ENCODE measurements at regions not wholly inside any gene's neighbourhood (a gene's known extent, or its start where the extent isn't known, plus 50 kb on each side); places are given as distances from the start of the nearest gene placed in this dataset.
"Not testable (repeated sequence)": the region's sequence is repeated elsewhere in the genome, so short reads cannot be mapped to it uniquely, and the experiment has no call there.

DNA sequence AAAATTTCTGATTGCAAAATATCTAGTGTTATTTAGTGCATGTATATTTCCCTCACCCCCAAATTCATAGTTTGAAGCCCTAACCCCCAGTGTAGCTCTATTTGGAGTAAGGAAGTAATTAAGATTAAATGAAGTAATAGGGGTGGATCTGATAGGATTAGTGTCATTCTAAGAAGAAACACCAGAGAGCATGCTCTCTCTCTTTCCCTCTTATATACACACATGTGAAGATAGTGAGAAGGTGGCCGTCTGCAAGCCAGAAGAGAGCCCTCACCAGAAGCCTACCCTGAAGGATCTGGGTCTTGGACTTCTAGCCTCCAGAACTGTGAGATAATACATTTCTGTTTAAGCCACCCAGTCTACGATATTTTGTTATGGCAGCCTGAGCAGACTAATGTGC, 120.3 kb downstream of the TMEM30B start:
- DNase-seq, result no peak

DNA sequence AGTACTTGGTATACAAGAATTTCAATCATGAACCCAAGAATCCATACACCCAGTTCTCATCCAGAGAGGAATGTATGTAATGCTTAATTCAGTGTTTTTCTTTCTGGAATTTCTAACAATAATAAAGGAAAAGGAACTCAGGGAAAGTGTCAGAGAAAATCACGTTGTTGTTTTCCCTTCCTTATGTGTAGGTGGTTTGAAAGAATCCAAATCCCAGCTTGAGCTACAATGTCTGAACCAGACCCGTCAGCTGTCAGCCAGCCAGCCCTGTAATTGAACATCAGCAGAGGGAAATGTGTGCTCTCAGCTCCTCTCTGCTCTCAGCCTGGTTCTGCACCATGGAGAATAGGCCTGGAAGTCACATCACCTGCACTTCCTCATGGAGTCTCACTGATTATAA, 126.5 kb downstream of the TMEM30B start:
- no peak for DNase-seq

DNA sequence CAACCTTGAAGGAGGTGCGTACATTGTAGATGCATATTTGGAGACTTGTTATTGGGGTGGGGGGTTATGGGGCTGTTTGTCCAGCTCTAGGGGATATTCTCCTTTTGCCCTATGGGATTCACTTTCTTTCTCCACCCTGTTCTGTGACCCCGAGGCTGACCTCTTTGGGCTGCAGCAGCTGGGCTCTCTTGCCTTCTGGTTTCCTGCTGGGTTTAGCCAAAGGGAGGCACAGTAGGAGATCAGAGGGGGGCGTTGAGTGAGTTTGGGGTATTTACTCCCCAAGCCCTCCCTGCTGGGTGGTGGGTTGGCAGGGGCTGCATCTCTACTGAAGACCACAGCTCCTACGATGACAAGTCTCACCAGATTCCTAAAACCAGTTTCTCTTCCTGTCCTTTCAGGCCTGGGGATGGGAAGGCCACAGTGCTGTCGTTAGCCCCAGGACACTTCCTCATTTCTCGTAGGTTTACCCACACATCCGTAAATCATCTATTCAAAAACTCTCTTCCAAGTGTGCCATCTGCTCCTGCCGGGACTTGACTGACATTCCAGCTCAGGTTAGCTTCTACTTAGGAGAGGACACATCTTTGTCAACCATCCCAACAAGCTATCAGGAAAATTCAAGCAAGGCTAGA, 127.1 kb downstream of the TMEM30B start:
- DNase-seq, result no peak

DNA sequence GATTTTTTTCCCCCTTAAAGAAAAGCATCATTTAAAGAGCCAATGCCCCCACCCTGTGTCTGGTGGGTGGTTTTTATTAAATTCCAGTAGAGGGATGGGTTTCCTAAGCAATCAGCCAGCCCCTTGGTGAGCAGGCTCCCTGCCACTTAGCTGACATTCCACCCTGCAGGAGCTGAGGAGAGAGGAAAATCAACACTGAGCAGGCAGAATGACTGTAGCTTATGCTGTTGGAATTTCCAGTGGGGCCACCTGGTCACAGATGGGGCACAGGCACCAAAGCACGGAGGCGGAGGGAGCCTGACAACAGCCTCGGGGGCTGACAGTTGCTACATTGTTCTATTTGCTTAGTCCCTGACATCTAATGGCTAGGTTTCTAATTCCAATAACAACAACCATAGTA, 127.7 kb downstream of the TMEM30B start:
- no peak for DNase-seq

DNA sequence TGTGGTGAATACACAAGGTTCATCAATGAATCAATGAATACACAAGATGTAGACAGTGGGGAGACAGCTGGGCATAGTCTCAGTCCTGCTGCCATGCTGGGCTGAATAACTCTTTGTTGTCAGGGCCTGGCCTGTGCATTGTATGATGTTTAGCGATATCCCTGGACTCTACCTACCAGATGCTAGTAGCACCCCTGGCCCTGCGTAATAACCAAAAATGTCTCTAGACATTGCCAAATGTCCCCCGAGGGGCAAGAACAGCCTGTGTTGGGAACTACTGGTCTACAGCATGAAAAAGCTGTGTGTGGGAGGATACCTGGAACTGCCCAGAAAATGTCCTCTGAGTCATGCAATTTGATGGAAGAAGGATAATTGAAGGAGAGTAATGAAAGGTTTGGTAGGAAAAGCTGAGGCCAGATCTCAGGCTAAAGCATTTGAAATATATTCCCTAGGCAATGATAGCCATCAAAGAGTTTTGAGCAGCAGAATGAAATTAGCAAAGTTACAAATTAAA, 128.2 kb downstream of the TMEM30B start:
- DNase-seq, result no peak

DNA sequence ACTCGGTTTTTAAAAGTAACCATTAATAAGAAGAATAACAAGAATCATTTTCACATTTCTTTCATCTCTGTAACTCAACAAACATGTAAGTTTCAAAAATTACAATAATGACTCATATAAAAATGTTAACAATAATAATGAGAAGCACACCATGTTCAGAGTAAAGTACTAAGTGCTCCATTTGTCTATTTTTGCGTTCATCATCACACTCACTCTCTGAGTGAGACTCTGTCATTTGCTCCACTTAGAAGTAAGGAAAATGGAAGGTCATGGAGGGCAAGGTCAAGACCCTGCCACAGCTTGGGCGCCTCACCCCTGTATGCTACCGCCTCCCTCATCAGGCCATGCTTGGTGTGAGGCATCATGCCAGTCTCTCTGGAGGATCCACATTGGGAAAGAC, 129.9 kb downstream of the TMEM30B start:
- DNase-seq, result no peak

DNA sequence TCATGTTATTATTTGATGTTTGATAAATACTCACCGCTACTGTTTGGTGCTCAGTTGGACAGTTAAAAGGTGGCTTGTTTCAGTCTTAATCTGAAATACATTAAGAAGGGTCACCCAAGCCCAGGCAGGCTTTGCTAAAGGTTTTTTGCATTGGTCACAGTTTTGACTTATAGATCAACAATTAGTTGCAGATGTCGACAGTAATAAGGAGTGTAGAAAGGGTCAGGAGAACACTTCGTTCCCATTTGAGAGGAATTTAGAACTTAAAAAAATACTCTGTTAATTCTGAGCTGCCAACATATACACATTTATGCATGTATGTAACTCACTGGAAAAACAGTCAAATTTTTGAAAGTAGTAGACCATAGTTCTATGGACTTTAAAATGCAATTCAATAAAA, 130.3 kb downstream of the TMEM30B start:
- no peak for DNase-seq

DNA sequence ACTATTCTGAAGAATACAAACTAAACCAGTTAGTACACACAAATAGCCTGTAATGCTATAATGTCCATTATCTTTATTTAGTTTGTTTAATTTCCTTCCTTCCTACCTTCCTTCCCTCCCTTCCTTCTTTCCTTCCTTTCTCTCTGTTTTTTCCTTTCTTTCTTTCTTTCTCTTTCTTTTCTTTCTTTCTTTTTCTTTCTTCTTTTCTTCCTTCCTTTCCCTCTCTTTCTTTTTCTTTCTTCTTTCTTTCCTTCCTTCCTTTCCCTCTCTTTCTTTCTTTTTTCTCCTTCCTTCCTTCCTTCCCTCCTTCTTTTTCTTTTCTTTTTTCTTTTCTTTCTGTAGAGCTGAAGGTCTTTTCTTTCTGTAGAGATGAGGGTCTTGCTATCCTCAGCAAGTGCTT, 131.2 kb downstream of the TMEM30B start:
- no peak for DNase-seq

DNA sequence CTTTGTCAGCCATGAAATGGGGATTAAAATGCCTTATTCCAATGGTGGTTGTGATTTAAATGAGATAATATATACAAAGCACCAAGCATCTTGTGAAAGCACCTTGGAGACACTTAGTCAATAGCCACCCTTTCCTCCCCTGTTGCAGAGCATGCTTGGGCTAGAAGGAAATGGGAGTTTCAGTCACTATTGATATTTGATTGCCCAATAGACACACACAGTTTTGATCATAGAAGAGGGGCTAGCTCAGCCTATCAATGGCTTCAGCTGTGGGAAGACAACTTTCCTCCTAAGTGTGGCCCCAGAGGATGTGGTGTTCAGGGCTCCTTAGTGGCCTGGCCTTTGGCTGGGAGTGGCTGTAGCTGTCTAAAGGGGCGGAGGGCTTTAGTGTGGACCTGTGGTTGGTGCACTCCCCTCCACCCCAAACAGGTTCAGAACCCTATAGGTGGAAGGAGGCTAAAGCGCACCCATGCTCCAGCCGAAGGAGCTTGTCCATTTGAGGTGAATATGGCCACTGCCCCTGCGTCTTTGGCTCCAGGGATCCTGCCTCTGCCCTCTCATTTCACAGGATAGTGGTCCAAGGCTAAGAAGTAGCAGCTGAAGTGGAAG, 132.3 kb downstream of the TMEM30B start:
- no peak for DNase-seq

DNA sequence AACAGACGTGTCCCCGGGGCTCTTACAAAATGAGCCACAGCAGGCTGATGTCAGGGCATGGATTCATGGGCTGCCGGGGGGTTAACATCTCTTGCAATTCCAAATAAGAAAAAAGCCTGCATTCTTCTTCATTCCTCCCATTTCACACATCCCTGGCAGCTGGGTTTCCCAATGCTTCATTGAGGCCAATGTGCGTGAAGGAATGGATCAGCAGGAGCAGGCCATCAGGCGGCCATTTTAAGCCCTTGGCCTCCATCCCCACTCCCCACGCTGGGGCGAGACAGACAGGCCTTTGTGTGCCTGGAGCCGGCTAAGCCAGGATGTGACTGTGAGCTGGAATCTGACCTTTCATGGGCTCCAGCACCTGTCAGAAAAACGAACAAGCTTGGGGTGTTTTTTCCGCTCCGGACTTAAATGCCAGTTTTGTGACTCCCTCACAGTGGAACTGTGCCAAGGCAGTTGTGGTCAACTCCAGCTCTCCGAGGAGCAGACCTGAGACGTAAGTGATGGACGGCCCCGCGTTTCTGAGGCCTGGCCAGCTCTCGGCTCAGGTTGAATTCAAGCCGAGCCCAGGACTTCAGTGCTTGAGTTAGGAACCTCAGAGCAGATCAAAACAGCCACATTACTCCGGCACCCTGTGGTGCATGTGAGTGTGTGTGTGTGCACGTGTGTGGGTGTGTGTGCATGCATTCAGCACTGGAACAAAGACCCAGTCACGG, 133.1 kb downstream of the TMEM30B start:
- no peak for DNase-seq

DNA sequence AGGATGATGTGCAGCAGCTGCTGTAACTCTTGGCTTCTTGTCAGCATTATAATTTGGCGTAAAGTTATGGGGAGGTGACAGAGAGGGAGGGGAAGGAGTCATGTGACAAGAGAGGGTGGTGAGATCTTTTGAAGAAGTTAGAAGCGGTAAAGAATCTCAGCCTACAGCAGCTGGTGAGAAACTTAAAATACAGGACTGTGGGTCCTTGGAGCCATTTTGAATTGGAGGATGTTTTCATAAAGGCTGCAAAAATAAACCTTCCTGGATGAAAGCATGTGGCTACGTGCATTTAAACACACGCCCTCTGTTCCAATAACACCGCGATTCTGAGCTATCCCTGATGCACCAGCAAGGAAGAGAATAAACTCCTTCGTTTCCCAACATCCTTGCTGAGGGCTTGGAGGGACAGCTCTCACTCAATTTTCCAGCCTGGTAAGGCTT, 133.7 kb downstream of the TMEM30B start:
- DNase-seq, result no peak

DNA sequence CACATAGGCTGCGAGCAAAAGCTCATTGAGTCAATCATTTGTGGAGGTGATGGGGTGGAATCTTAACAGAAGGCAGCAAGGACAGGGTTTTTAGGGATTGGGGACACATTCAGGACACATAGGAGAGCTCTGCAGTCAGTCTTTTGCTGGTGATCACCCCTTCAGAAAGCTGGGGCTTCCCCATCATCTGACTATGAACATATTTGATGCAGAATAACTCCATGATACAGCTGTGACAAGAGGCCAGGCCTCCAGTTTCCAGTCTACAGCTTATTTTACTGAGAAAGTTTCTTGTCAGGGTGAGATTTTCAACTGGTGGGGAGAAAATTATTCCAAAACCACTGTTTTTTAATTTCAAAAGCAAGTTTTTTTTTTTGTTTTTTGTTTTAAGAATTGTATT, 134.2 kb downstream of the TMEM30B start:
- no peak for DNase-seq

DNA sequence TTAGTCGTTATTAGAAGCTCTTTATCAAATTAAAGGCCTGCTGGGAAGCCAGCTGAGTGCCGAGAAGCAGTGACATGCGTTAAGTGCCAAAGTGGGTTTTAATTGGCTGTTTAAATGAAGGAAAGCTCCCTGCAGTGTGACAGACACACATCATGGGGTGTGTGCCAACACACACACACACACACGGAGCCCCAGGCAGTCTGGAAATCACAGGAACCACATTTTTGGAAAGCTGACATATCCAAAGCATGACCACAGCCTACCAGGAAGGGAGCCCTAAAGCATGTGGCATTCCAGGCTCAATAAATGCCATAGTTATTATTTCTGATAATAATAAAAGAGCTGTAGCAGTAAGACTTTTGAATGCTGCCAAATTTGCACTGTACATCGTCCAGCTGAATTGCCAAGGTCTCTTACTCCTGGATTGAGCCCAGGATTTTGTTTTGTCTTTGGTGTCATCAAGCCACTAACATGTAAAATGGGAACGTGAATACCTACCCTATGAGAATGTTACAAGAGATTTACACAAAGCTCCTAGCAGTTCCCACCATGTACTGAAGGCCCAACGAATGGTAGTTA, 135.1 kb downstream of the TMEM30B start:
- no peak for DNase-seq

DNA sequence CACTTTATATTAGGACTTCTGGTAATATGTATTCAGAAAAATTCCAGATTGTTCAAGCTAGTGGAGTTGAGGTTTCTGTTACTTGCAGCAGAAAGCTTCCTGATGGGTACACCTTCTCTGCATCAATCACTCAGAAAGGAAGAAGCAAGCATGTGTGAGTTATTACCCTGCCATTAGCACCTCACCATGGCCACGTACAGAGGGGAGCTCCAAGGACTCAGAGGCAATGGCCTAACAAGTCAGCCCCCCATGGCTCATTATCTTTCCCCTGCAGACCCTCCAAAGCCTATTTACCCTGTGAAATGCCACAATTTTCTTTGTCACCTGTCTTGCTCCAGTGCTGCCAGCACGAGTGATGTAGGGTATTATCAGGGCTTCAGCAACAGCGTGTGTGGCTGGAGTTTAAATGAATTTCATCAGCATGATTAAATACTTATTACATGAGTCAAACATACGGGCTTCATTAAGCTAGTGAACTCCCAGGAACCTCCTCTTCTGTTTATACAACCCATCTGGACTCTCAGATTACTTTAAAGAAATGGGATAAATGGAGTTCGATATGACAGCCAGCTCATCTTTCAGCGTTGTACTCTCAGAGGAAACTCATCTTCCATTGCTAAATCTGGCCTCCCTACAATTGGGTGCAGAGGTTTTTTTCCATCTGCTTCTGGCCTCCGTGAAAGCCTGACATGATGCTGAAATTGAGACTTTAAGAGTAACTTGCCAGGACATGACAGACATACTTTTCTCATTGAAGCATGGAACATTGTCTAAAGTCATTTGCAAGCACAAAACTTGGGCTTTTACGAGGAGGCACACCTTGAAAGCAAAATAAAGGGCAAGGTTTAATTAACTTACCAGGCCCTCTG, 135.9 kb downstream of the TMEM30B start:
- DNase-seq, result no peak

DNA sequence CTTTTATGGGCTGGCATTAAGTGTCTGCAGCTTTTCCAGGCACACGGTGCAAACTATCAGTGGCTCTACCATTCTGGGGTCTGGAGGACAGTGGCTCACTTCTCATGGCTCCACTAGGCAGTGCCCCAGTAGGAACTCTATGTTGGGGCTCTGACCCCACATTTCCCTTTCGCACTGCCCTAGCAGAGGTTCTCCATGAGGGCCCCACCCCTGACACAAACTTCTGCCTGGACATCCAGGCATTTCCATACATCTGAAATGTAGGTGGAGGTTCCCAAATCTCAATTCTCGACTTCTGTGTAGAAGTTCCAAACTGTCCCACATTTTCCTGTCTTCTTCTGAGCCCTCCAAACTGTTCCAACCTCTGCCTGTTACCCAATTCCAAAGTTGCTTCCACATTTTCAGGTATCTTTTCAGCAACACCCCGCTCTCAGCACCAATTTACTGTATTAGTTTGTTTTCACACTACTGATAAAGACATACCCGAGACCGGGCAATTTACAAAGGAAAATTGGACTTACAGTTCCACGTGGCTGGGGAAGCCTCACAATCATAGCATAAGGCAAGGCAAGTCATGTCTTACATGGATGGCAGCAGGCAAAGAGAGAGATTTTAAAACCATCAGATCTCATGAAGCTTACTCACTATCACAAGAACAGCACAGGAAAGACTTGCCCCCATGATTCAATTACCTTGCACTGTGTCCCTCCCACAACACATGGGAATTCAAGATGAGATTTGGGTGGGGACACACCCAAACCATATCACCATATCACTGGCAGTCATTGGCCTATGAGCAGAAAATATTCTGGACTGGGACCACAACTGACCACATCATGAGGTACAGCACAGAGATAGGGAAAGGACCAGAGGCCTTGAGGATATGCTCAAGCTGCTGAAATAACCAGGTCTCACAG, 136.8 kb downstream of the TMEM30B start:
- DNase-seq, result not testable (repeated sequence)

DNA sequence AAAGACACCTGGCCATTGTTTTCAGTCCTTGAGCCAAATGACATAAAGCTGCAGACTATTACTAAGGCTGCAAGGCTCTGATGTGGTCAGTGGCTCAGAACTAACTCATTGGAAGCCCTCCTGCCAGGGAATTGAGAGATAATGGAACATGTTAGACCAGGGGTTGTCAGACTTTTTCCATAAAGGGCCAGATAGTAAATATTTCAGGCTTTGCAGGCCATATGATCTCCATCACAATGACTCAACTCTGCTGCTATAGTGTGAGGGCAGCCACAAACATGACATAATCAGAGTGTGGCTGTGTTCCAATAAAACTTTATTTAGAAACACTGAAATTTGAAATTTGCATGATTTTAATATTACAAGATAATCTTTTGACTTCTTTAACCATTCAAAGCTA, 140.3 kb downstream of the TMEM30B start:
- DNase-seq, result no peak

DNA sequence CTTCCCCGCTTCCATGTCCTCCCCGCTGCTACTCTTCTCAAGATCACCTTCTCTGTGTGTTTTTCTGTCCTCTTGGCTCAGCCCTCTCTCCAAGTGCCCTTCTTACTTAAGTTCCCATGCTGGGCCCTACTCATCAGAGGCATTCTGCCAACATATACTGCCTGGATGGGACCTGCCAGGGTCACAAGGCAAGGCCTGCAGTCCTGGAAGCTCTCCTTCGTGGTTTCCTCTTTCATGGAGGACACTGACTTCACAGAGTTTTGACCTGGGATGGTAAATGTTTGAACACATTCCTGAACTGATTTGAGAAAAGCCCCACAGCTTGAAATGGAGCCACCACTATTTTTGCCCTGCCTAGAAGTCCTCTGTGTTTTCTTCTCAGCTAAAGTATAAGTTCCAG, 140.9 kb downstream of the TMEM30B start:
- no peak for DNase-seq

DNA sequence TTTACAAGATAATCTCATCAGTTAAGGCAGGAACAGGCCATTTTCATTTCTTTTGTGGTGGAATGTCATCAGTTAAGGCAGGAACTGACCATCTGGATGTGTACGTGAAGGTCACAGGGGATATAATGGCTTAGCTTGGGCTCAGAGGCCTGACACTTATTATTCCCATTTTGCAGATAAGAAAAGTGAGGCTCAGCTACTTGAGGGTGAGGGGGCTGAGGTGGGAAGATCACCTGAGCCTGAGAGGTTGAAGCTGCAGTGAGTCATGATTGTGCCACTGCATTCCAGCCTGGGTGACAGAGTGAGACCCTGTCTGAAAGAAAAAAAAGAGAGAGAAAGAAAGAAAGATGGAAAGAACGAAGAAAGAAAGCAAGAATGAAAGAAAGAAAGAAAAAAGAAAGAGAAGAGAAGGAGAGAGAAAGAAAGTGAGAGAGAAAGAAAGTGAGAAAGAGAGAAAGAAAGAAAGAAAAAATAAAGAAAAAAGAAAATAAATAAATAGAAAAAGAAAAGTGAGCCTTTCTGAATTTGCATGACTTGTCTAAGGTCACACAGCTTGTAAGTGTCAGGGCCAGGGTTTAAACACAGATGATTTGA, 142.0 kb downstream of the TMEM30B start:
- no peak for DNase-seq

DNA sequence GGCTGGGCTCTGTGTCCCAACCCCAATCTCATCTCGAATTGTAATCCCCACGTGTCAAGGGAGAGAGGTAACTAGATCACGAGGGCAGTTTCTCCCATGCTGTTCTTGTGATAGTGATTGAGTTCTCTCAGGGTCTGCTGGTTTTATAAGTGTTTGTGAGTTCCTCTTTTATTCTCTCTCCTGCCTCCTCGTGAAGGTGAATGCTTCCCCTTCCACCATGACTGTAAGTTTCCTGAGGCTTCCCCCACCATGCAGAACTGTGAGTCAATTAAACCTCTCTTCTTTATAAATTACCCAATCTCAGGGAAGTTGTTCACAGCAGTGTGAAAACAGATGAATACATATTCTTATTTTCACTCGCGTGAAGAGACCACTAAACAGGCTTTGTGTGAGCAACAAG, 148.2 kb downstream of the TMEM30B start:
- DNase-seq, result no peak

DNA sequence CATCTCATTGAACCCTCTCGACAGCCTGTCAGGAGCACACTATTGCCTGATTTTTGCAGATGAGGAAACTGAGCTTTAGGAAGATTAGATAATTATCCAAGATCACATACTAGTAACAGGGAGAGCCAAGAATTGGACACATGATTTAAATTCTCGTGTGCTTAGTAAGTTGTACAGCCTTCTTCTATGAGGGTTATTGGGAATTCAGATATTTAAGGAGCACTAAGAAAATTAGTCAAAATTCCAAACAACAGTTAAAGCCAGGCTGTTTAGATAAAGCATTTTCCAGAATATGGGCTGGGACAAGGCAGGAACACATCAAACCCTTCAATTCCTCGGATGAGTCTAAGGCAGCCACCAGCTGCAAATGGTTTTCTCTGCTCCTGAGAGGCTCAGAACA, 148.8 kb downstream of the TMEM30B start:
- DNase-seq, result no peak

DNA sequence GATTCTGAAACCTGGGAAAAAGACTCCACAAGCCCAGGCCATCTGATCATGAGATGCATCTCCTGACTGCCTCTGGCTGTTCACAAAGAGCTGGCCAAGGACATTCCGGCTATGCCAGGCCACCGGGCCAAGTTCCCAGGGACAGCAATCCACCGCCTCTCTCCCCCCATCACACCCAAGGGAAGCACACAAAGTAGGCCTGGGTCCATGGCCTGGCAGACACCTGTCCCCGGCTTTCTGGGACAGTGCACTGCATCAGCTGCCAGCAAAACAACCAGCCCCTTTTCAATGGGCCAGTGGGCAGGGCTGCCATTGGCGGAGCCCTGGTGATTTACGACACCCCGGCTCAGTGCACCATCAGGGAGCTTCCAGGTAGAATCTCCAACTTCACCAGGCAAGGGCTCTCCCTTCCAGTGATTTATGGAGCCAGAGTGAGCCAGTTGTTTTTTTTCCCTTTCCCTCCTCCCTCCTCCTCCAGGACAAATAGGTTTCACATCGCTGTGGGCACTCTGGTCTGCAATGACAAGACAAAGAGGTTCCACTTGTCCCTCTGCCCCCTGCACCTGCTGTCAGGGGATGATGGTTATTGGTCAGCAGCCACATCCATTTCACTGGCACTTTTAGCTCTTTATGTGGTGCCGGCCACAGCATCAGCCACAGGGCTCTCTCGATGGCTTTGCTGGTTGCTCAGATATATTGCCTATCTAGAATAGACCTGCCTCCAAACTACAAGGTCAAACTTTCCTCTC, 149.6 kb downstream of the SLC38A6 start:
- no peak for DNase-seq
